HG02571 (cell line): ENCODE measurements at regions not wholly inside any gene's neighbourhood (a gene's known extent, or its start where the extent isn't known, plus 50 kb on each side); places are given as distances from the start of the nearest gene placed in this dataset.
"Not testable (repeated sequence)": the region's sequence is repeated elsewhere in the genome, so short reads cannot be mapped to it uniquely, and the experiment has no call there.

ENCODE experiments used
- ATAC-seq: cut with Tn5 transposase; IDR thresholded peaks from one replicate; pipeline ENCODE4 v1.9.1; 2021; ENCODE audit warnings: mild to moderate bottlenecking, moderate library complexity; ENCODE audit not compliant: unreplicated experiment

GRCh38 chr4:101421386-101421785 lies 74.1 kb upstream of the PPP3CA start:
- no peak for ATAC-seq

GRCh38 chr4:101420661-101421060 lies 73.3 kb upstream of the PPP3CA start:
- ATAC-seq = no peak

- peak; percentile 73 for ATAC-seq
Observed at GRCh38 chr4:101419336-101420135, 72.2 kb upstream of the PPP3CA start.

GRCh38 chr4:101418466-101418865 lies 71.1 kb upstream of the PPP3CA start:
- no peak for ATAC-seq

GRCh38 chr4:101418055-101418454 lies 70.7 kb upstream of the PPP3CA start:
- ATAC-seq = peak; percentile 62

- no peak for ATAC-seq
Observed at GRCh38 chr4:101417046-101417445, 69.7 kb upstream of the PPP3CA start.

- no peak for ATAC-seq
Observed at GRCh38 chr4:101415962-101416361, 68.6 kb upstream of the PPP3CA start.

- ATAC-seq = no peak
Observed at GRCh38 chr4:101414496-101414895, 67.2 kb upstream of the PPP3CA start.

- ATAC-seq = no peak
Observed at GRCh38 chr4:101411926-101412325, 64.6 kb upstream of the PPP3CA start.

- ATAC-seq = not testable (repeated sequence)
Observed at GRCh38 chr4:101411281-101411910, 64.1 kb upstream of the PPP3CA start.

GRCh38 chr4:101400096-101400495 lies 52.8 kb upstream of the PPP3CA start:
- ATAC-seq = no peak

- no peak for ATAC-seq
Observed at GRCh38 chr4:101398807-101399206, 51.5 kb upstream of the PPP3CA start.
